Thyroid gland (tissue), 4 donors: ENCODE measurements at regions not wholly inside any gene's neighbourhood (a gene's known extent, or its start where the extent isn't known, plus 50 kb on each side); places are given as distances from the start of the nearest gene placed in this dataset.
A peak's percentile ranks its signal among the peaks of the same experiment; 100 is the strongest.
"Not testable (repeated sequence)": the region's sequence is repeated elsewhere in the genome, so short reads cannot be mapped to it uniquely, and the experiment has no call there.

Source experiments
- DNase-seq, 2 donors: peaks; one replicate each; pipeline ENCODE4 v3.0.0-alpha.2; 2019
- H3K27ac ChIP-seq, 3 donors: fragments of 200-600 bp; sonication (generic); 1 replicate in 2 of 3; 2 replicates in 1 of 3; pipeline ENCODE4 v1.5.1; 2016 to 2019; ENCODE audit warnings: mild to moderate bottlenecking in 1 of 3, moderate library complexity in 1 of 3
- H3K27me3 ChIP-seq: fragments of 200-600 bp; sonication (generic); one replicate; pipeline ENCODE4 v1.5.1; 2019
- H3K36me3 ChIP-seq, 2 donors: fragments of 200-600 bp; sonication (generic); one replicate each; pipeline ENCODE4 v1.5.1; 2016 to 2019
- H3K4me1 ChIP-seq, 2 donors: fragments of 200-600 bp; sonication (generic); one replicate each; pipeline ENCODE4 v1.5.1; 2017 to 2019
- H3K4me3 ChIP-seq, 3 donors: fragments of 200-600 bp; sonication (generic); replicated peaks in 1 of 3; 1 replicate in 2 of 3; 2 replicates in 1 of 3; pipeline ENCODE4 v1.5.1; 2016; ENCODE audit warnings: mild to moderate bottlenecking in 1 of 3
- H3K9me3 ChIP-seq: fragments of 200-600 bp; sonication (generic); one replicate; pipeline ENCODE4 v1.5.1; 2017
- CTCF ChIP-seq, 6 experiments: fragments of 200-600 bp in 3 of 6; fragments of 450-650 bp in 3 of 6; sonication (generic) in 3 of 6; IDR thresholded peaks; one replicate each; pipeline ENCODE4 v1.5.1; 2016 to 2019; ENCODE audit warnings: antibody characterized with exemption in 6 of 6, mild to moderate bottlenecking in 2 of 6, inconsistent platforms in 1 of 6, moderate library complexity in 1 of 6
- POLR2A ChIP-seq, 2 donors: fragments of 450-650 bp; IDR thresholded peaks; one replicate each; pipeline ENCODE4 v1.6.1; 2017; ENCODE audit warnings: antibody characterized with exemption in 2 of 2, mild to moderate bottlenecking in 2 of 2, moderate library complexity in 1 of 2
- WGBS, 2 donors: methylation state at CpG; one replicate each; pipeline ENCODE4 v1.1.5; 2017; 5-methylcytosine and 5-hydroxymethylcytosine counted together
- intact Hi-C: fragments of 100-400 bp; cut with DNase I; formaldehyde crosslinking; loops from one replicate; pipeline ENCODE4 v1.15.1; 2023

- Histone ChIP-seq H3K27me3 (no peaks in the 10 kb centered on the region), H3K4me1 (no peaks in the 10 kb centered on the region), H3K4me3 (no peak overlapping the region), H3K27ac (no peak overlapping the region), H3K9me3 (no peaks in the 10 kb centered on the region), H3K36me3 (no peaks in the 10 kb centered on the region)
- TF ChIP-seq CTCF (IDR thresholded peaks at IDR 0.05) (no peak), POLR2A (IDR thresholded peaks at IDR 0.05) (no peak)
- DNase-seq, result no peak
- intact Hi-C loops, result no loop called here
Measured at GRCh38 chr1:81252471-81253151, 548.1 kb upstream of the ADGRL2 start.

GRCh38 chr1:81250825-81251224, 549.9 kb upstream of the ADGRL2 start:
- WGBS, 2 donors, result 85 to 86% methylated on average over 4 to 5 of the region's 5 CpGs
- intact Hi-C loops, H3K9me3 ChIP-seq, H3K4me1 ChIP-seq, H3K36me3 ChIP-seq, H3K4me3 ChIP-seq, H3K27ac ChIP-seq, DNase-seq, H3K27me3 ChIP-seq: not testable (repeated sequence)

GRCh38 chr1:81245084-81245715, 555.5 kb upstream of the ADGRL2 start:
- WGBS, 2 donors, result 75 to 94% methylated on average over 6 of the region's 6 CpGs

GRCh38 chr1:81244612-81245011, 556.1 kb upstream of the ADGRL2 start:
- H3K4me3 ChIP-seq, intact Hi-C loops: not testable (repeated sequence)

More at GRCh38 chr1:81245084-81245715, 555.5 kb upstream of the ADGRL2 start:
- H3K36me3 ChIP-seq, H3K27me3 ChIP-seq, H3K9me3 ChIP-seq, intact Hi-C loops, DNase-seq, H3K4me3 ChIP-seq, H3K4me1 ChIP-seq, H3K27ac ChIP-seq: not testable (repeated sequence)

GRCh38 chr1:81242103-81242502, 558.6 kb upstream of the ADGRL2 start:
- Histone ChIP-seq H3K9me3 (no peaks in the 10 kb centered on the region), H3K27ac (no peak overlapping the region), H3K27me3 (no peaks in the 10 kb centered on the region), H3K4me1 (peaks cover 0 to 8% of the 10 kb centered on the region in 2 donors), H3K36me3 (no peaks in the 10 kb centered on the region), H3K4me3 (no peak overlapping the region)
- TF ChIP-seq POLR2A (IDR thresholded peaks at IDR 0.05) (no peak), CTCF (IDR thresholded peaks at IDR 0.05) (no peak)
- 72 to 87% methylated on average over 2 of the region's 2 CpGs for WGBS, 2 donors
- DNase-seq, result no peak
- intact Hi-C loops, result no loop called here

More at GRCh38 chr1:81244612-81245011, 556.1 kb upstream of the ADGRL2 start:
- not testable (repeated sequence) for H3K9me3 ChIP-seq, H3K36me3 ChIP-seq, H3K4me1 ChIP-seq, H3K27ac ChIP-seq, H3K27me3 ChIP-seq, DNase-seq
- 88 to 96% methylated on average over 3 of the region's 3 CpGs for WGBS, 2 donors

GRCh38 chr1:81238129-81238528, 562.6 kb upstream of the ADGRL2 start:
- Histone ChIP-seq H3K27ac (peak overlapping the region in 1 of 3 donors; percentile 51), H3K27me3 (no peaks in the 10 kb centered on the region), H3K9me3 (no peaks in the 10 kb centered on the region), H3K36me3 (no peaks in the 10 kb centered on the region), H3K4me1 (peaks cover 0 to 8% of the 10 kb centered on the region in 2 donors), H3K4me3 (peak overlapping the region in 1 of 3 donors; percentile 25)
- intact Hi-C loops, result no loop called here
- DNase-seq, result no peak
- WGBS, 2 donors, result 25 to 36% methylated on average over 3 of the region's 3 CpGs
- TF ChIP-seq CTCF (IDR thresholded peaks at IDR 0.05), result no peak
- no peak for TF ChIP-seq POLR2A (IDR thresholded peaks at IDR 0.05)
